Tibial artery (tissue), 4 donors: ENCODE measurements at regions not wholly inside any gene's neighbourhood (a gene's known extent, or its start where the extent isn't known, plus 50 kb on each side); places are given as distances from the start of the nearest gene placed in this dataset.

Source experiments
- DNase-seq, 2 donors: peaks; one replicate each; pipeline ENCODE4 v3.0.0-alpha.2; 2019
- H3K27ac ChIP-seq, 2 donors: fragments of 200-600 bp; sonication (generic) in 1 of 2; 1 replicate in 1 of 2; 2 replicates in 1 of 2; pipeline ENCODE4 v1.5.1; 2018 to 2019; ENCODE audit warnings: mild to moderate bottlenecking in 1 of 2
- H3K27me3 ChIP-seq, 2 donors: fragments of 200-600 bp; sonication (generic) in 1 of 2; one replicate each; pipeline versions ENCODE4 v1.5.1 to v1.6.0; 2016 to 2019
- H3K36me3 ChIP-seq, 3 donors: fragments of 200-600 bp; sonication (generic) in 2 of 3; one replicate each; pipeline ENCODE4 v1.5.1; 2016 to 2019; ENCODE audit warnings: mild to moderate bottlenecking in 2 of 3
- H3K4me1 ChIP-seq, 4 donors: fragments of 200-600 bp; sonication (generic) in 2 of 4; 1 replicate in 3 of 4; 2 replicates in 1 of 4; pipeline ENCODE4 v1.5.1; 2016 to 2019
- H3K4me3 ChIP-seq, 2 donors: fragments of 200-600 bp; sonication (generic) in 1 of 2; 1 replicate in 1 of 2; 2 replicates in 1 of 2; pipeline ENCODE4 v1.5.1; 2018 to 2019; ENCODE audit warnings: mild to moderate bottlenecking in 2 of 2
- H3K9me3 ChIP-seq, 3 donors: fragments of 200-600 bp; sonication (generic) in 1 of 3; one replicate each; pipeline ENCODE4 v1.5.1; 2016 to 2019
- intact Hi-C: fragments of 100-400 bp; cut with DNase I; formaldehyde crosslinking; loops from one replicate; pipeline ENCODE4 v1.15.0; 2023; ENCODE audit warnings: low total_unique reads
- TF ChIP-seq, protein P1 (sequence below), 2 experiments: fragments of 200-600 bp in 1 of 2; fragments of 450-650 bp in 1 of 2; IDR thresholded peaks; one replicate each; pipeline ENCODE4 v1.5.1; 2017 to 2019; ENCODE audit warnings: antibody characterized with exemption in 2 of 2, mild to moderate bottlenecking in 1 of 2, moderate library complexity in 1 of 2

DNA sequence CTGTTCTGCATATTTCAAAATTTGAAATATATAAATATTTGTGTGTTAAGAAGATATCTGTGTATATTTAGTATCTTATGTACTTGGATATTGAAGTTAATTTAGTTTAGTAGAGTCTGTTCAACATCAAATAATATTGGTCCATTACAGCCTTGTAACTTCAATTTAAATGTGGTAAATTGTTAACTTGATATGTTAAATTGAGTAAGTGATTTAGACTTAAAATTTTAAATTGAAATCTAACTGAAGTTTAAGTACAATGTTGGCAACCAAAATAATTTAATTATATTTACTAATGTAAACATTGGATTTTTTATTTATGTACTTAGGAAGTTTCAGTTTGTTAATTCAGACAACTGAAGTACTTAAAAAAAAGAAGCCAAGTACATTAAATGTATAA, 343.9 kb upstream of the DNAJC19 start:
- H3K9me3 ChIP-seq = no peaks in the 10 kb centered on the region
- intact Hi-C loops = no loop called here
- H3K36me3 ChIP-seq = no peaks in the 10 kb centered on the region
- no peak overlapping the region for H3K27ac ChIP-seq
- H3K4me3 ChIP-seq = no peak overlapping the region
- TF ChIP-seq, protein P1, sequence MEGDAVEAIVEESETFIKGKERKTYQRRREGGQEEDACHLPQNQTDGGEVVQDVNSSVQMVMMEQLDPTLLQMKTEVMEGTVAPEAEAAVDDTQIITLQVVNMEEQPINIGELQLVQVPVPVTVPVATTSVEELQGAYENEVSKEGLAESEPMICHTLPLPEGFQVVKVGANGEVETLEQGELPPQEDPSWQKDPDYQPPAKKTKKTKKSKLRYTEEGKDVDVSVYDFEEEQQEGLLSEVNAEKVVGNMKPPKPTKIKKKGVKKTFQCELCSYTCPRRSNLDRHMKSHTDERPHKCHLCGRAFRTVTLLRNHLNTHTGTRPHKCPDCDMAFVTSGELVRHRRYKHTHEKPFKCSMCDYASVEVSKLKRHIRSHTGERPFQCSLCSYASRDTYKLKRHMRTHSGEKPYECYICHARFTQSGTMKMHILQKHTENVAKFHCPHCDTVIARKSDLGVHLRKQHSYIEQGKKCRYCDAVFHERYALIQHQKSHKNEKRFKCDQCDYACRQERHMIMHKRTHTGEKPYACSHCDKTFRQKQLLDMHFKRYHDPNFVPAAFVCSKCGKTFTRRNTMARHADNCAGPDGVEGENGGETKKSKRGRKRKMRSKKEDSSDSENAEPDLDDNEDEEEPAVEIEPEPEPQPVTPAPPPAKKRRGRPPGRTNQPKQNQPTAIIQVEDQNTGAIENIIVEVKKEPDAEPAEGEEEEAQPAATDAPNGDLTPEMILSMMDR (IDR thresholded peaks at IDR 0.05) = no peak
- no peak for DNase-seq
- H3K27me3 ChIP-seq = no peaks in the 10 kb centered on the region
- H3K4me1 ChIP-seq = no peaks in the 10 kb centered on the region

DNA sequence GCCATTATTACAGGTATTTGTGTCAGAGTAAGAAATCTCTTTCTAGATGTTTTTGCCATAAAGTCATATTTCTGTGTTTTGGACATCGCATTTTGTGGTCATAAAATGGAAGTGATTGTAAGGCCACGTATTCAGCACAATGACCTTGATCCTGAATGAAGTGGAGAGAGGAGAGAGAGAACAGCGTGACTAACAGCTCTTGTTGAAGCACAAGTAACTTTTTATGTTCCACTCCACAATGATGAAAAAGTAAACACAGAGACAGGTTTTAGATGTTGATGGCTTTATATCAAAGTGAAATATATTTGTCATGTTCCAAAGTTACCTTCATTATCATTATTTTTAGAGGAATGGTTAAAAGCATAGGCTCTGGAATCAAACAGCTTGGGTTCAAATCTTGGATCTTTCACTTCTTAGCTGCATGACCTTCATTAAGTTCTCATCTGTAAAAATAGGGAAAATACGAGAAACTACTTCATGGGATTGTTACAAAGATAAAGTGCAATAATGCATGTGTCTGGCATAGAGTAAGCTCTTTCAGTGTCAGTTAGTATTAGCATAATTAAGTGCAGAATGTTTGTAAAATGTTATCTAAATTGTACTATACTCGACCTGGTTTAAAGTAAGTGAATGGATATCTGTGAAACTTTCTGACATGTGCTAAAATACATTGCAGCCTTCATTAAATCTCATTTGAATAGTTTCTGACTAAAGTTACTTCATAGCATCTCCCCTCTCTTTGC, 341.5 kb upstream of the DNAJC19 start:
- no peaks in the 10 kb centered on the region for H3K27me3 ChIP-seq
- H3K36me3 ChIP-seq = no peaks in the 10 kb centered on the region
- intact Hi-C loops = no loop called here
- DNase-seq = no peak
- H3K4me3 ChIP-seq = no peak overlapping the region
- TF ChIP-seq, protein P1 (IDR thresholded peaks at IDR 0.05) = no peak
- H3K9me3 ChIP-seq = no peaks in the 10 kb centered on the region
- no peak overlapping the region for H3K27ac ChIP-seq
- H3K4me1 ChIP-seq = no peaks in the 10 kb centered on the region

DNA sequence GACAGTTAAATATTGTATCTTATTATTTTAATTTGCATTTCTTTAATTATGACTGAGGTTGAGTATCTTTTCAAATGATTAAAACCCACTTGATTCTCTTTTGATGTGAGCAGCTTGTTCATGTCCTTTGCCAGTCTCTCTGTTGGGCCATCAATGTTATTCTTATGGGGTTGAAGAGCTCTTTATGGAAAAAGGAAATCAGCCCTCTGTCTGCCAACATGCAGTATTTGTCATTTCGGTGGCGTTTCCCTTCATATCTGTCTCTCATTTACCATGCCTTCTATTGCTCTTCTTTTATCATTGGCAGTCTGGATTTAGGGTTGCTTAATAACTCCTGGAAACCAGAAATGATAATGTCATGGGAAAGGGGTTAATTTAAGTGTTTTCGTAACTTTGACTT, 340.7 kb upstream of the DNAJC19 start:
- H3K27me3 ChIP-seq = no peaks in the 10 kb centered on the region
- H3K36me3 ChIP-seq = no peaks in the 10 kb centered on the region
- no peak overlapping the region for H3K4me3 ChIP-seq
- no peaks in the 10 kb centered on the region for H3K4me1 ChIP-seq
- TF ChIP-seq, protein P1 (IDR thresholded peaks at IDR 0.05) = no peak
- DNase-seq = no peak
- no peak overlapping the region for H3K27ac ChIP-seq
- intact Hi-C loops = no loop called here
- no peaks in the 10 kb centered on the region for H3K9me3 ChIP-seq

DNA sequence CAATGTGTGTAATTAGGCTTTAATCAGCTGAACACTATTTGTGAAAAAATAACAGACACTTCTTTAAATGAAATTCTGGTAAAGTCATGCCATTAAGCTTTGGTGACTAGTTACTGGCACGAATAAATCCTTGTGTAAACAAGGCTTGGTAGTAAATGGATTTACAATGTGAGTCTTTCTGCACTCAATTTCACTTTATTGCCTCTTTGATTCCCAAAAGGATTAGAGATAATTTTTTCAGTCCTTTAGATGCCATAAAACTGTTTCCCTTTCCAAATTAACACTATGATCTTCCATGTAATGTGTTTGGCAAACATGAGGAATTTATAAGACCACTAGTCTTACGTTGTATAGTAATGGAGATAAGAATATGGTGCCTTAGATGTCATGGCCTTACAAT, 339.5 kb upstream of the DNAJC19 start:
- Histone ChIP-seq H3K27me3 (no peaks in the 10 kb centered on the region), H3K9me3 (no peaks in the 10 kb centered on the region), H3K4me3 (no peak overlapping the region), H3K27ac (no peak overlapping the region), H3K36me3 (no peaks in the 10 kb centered on the region), H3K4me1 (no peaks in the 10 kb centered on the region)
- DNase-seq = no peak
- TF ChIP-seq, protein P1 (IDR thresholded peaks at IDR 0.05) = no peak
- intact Hi-C loops = no loop called here

DNA sequence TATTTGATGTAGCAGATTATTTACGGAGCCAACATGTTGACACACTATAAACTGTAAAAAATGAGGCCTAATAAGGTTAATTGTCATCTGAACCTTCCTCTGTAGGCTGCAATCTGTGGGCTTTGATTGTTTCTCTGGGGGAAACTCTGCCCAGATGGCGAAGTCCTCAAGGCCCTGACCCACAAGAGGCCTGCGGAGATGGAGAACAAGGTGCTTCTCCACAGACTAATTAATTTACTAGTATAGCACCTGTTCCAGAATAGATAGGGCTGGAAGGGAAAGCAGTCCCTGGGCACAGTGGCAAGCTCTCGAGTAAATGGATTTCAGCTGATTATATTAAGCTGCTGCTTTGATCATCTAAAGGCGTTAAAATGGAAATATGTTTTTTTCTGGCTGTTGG, 338.8 kb upstream of the DNAJC19 start:
- no peaks in the 10 kb centered on the region for H3K9me3 ChIP-seq
- H3K27ac ChIP-seq = no peak overlapping the region
- intact Hi-C loops = no loop called here
- H3K4me1 ChIP-seq = no peaks in the 10 kb centered on the region
- TF ChIP-seq, protein P1 (IDR thresholded peaks at IDR 0.05) = no peak
- no peak overlapping the region for H3K4me3 ChIP-seq
- no peaks in the 10 kb centered on the region for H3K27me3 ChIP-seq
- no peak for DNase-seq
- H3K36me3 ChIP-seq = no peaks in the 10 kb centered on the region

DNA sequence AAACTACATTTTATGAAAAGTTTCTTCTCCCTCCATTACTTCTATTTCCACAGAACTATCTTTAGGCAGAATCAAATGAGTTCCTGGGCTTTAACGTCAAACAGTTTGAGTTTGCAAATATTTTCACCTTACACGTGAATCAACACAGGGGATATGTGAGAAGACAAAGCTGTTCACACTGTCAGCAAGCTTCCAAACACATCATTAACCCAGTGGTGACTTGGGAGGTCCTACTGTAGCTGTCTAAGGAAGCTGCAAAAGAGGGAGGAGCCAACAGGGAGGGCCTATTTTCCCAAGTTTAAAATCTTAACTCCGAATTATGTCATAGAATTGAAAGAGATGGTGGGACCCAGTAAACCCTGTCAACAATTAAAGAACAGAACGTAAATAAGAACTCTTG, 337.8 kb upstream of the DNAJC19 start:
- TF ChIP-seq, protein P1 (IDR thresholded peaks at IDR 0.05) = no peak
- no peak for DNase-seq
- H3K27ac ChIP-seq = no peak overlapping the region

More for the DNA sequence above, 337.8 kb upstream of the DNAJC19 start:
- intact Hi-C loops = no loop called here
- Histone ChIP-seq H3K4me3 (no peak overlapping the region), H3K27me3 (no peaks in the 10 kb centered on the region), H3K36me3 (no peaks in the 10 kb centered on the region), H3K9me3 (no peaks in the 10 kb centered on the region), H3K4me1 (no peaks in the 10 kb centered on the region)
